ENCODE measurements at regions not wholly inside any gene's neighbourhood (a gene's known extent, or its start where the extent isn't known, plus 50 kb on each side); places are given as distances from the start of the nearest gene placed in this dataset.
"Not testable (repeated sequence)": the region's sequence is repeated elsewhere in the genome, so short reads cannot be mapped to it uniquely, and the experiment has no call there.

DNA sequence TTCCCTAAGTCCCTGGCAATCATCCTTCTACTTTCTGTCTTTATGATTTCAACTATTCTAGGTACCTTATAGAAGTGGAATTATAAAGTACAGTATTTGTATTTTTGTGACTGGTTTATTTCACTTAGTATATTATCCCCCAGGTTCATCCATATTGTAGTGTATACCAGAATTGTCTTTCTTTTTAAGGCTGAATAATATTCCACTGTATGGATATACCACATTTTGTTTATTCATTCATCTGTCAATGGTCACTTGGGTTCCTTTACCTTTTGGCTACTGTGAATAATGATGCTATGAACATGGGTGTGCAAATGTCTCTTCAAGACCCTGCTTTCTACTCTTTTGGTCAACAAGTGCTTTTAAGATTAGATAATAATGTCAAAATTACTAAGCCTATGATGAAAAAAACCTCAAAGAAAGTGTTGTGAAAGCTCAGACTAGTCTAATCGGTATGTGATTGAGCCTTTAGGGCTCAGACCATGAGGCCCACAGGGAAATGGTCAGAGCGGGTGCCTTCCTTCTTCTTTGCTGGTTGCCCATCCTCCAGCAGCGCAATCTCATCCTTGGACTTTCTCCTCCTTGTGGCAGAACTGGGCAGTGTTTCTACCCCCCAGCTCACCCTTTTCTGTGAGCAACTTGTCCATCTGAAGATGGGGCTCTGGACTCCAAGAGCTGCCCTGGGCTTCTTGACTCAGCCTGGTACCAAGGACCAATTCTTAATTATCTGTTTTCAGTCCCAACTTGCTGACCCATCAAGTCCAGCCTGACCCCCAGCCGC lies 105.4 kb downstream of the TTC8 start:
- no peak for DNase-seq (ENCODE audit: low read depth in 3 of 3)

DNA sequence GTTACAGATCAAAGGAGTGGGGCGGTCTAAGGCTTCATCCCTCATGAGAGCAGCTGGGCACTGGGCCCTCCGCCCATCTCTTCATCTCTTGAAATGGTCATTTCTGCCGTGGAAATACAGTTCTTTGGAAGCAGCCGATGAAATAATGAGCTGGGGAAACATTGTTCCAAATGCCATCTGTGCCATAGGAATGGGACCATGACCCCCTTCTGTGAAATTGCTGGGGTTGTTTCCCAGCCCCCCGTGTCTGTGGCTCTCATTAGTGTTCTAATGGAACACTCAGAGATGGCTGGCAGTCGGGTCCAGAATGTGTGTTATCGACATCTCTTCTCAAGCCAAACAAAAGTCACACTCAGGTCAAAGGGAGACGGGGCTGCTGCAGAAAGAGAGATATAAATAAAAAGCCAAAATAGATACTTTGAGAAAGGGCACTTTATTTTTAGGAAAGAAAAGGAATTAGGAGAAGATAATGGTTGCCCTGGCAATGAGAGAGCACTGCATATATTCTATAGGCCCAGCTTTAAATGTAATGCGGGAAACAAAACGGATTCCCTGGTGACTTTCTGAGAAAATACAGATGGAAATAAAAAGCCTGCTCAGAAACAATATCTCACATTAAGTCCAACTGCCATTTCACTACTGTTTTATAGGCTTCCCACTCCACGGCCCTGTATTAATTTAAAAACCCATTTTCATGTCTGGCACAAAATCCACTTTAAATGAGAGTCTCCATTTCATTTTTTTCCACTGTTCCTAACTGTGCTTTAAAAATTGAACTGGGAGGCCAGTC lies 107.1 kb downstream of the TTC8 start:
- no peak for DNase-seq (ENCODE audit: low read depth in 3 of 3)

DNA sequence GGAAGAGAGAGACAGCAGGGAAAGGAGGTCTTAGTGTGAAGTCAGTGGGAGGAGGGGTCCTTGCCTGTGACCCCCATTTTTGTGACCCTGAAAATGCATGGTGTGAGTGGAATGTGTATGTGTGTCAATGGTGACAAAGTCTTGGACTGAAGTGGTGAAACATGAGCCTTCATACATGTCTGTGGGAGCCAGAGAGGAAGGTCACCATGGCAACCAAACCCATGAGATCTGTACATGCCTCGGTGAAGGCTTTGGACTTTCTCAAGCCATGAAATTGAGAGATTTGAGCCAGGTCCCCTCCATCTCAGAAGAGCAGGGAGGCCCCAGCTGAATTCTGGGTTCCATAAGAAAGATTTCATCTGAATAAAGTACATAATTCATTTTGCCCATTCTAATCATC lies 108.7 kb downstream of the TTC8 start:
- DNase-seq (ENCODE audit: low read depth in 3 of 3): no peak

DNA sequence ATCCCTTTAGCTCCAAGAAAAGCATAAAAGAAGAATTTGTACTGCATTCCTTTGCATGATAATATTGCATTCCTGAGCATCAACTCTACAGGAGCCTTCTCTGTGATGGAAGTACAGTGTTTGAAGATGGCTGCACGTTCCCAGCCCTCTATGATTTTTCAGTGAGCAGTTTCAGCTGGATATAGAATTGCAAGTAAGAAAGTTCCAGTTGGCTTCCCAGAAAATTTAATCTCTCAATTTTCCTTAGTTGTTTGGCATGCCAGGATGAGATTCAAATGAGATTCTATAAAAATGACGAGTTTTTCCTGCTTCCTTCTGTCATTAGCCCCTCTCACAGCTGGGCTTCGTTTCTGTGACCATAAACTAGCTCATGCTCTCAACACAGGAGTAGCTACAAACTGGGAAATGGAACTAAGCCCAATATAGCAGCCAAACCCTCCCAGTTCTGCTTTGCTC lies 109.9 kb downstream of the TTC8 start:
- no peak for DNase-seq (ENCODE audit: low read depth in 3 of 3)

DNA sequence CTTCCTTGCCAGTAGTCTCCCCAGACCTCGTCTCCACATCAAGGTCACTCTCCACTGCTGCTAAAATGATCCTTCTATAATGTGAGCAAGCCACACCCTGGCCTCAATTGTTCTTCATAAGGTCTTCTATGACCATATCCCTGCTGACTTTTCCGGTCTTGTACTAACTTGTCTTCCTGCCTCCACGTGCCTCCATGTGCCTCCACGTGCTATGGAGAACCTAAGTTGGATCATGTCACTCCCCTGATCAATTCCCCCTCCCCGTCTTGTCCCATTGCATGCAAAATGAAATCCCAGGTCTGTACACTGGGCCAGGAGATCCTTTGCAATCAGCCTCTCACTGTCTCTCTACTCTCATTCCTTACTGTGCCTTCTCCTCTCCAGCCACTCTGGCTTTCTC lies 110.6 kb downstream of the TTC8 start:
- DNase-seq (ENCODE audit: low read depth in 3 of 3): no peak

DNA sequence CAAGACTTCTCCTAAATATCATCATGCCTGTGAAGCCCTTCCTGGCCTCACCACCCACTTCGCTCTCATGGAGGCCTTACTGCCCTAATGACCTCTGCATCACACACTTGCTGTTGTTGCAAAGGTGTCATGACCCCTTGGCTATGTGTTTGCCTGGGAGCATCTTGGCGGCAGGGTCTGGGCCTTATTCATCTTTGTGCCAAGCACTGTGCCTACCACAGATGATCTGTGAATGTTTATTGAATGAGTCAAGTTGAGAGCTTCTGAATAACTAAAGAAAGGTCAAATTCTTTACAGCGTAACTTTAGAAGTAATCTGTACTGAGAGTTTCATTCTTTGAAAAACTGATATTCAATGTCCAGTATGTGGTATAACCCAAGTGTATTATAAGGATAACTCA lies 113.3 kb downstream of the TTC8 start:
- no peak for DNase-seq (ENCODE audit: low read depth in 3 of 3)

DNA sequence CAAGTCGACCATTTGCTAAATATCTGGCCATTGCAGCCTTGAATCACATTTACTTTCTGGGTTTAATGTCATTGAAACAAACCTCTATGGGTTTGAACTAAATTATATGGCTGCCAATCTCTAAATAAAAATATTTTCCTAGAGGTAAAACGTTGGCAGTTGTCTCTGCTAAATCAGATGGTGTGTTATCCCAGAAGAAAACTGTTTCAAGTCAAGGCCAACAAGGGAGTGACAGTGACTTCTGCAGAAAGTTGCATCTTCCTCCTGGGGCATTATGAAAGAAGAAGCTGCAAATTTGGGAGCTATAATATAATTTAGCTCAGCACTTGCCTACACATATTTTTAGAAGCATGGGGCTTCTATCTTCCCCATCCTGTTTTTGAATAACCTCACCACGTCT lies 116.2 kb downstream of the TTC8 start:
- DNase-seq (ENCODE audit: low read depth in 3 of 3): no peak

DNA sequence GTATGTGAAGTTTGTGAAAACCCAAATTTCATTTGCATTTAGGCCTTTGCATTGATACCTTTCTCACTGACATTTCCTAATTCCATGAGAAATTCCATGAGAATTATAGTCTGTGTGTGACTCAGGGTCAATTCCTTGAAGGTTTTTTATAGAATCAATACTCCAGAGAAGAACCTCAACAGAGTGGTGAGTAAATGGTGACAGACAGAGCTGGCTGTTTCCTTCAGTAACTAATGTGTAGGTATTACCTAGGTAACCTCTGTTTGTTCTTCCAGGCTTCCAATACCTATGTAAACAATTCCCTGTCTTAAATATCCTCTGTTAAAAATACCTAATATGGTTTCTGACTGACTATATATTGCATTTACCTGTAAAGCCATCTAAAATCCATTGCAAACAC lies 117.0 kb downstream of the TTC8 start:
- no peak for DNase-seq (ENCODE audit: low read depth in 3 of 3)

DNA sequence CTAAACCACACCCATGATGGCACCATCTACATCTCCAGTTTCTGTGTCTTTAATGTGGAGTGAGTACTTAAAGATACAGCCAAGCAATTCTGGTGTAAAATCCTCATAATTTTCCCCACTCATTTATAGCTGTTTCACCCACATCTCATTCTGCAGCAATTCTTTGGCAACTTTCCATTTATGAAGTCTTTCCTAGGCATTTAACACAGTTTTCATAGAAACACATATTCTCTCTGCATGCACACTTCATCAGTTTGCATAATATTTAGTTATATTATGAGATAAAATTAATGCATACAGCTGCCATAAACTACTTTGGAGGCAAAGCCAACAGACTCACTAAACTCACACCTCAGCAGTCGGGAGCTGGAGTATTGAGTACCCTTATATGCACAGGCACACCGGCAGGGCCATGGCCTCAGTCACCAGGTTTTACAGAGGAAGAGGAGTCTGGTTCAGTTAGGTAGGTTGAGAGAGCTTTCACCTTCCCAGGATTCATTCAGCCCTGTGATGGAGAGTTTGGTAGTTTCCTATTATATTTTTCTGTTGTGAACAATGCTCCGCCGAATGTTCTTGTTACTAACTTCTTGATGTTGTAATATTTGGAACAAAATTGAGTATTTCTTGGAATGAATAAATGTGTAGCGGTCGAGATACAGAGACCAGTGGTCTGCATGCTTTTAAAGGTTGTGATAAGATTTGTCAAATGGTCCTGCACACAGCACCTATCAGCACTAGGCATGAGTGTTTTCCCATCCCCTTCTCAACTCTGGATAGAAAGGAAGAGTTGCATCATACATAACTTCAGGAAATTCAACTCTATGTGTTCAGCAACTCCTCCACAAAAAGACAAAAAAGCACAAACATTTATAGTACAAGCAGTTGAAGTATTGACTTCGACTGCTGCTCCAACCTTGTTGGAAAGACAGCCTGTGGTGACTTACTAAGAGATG lies 123.5 kb downstream of the TTC8 start:
- no peak for DNase-seq (ENCODE audit: low read depth in 3 of 3)

DNA sequence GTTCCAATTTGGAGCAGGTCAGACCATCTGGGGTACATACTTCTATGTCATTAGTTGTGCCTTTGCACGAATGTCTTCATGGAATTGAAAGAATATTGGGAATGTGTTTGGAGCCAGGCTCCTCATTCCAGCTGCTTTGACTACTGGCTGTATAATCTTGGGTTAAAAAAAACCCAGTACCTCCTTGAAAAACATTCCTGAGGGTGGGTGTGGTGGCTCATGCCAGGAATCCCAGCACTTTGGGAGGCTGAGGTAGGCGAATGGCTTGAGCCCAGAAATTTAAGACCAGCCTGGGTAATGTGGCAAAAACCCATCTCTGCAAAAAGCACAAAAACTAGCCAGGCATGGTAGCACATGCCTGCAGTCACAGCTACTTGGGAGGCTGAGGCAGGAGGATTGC lies 125.6 kb downstream of the TTC8 start:
- no peak for DNase-seq (ENCODE audit: low read depth in 3 of 3)

DNA sequence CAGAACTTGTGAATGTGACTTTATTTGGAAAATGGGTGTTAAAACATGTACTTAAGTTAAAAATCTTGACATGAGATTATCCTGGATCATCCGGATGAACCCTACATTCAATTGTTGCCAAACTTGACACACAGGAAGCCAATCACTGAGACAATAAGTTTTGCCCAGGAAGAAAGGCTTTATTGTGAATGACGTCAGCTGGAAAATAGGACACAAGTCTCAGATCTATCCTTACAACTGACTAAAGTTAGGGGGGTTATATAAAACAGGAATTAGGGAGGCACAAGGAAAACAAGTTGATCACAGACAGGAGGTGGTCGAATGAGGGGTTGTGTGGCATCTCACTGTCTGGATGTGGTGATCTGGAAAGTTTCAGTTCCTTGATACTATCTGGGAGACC lies 126.9 kb downstream of the TTC8 start:
- no peak for DNase-seq (ENCODE audit: low read depth in 3 of 3)

DNA sequence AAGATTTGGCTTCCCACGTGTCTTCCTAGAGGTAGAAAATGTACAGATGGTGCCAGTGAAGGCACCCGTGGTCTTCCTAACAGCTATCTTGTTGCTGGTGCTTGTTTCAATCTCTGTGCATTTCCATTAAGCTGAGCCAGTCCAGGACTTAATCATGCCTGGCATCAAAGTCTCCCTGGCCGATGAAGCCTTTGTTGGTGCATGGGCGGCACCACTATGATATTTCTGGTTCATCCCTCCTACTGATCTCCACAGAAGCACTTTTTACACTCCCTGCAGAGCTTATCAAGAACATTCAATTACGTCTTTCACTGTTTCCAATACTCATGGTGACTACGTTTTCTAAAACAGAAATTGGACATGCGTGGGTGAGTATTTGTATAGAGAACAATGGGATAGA lies 128.4 kb downstream of the TTC8 start:
- DNase-seq (ENCODE audit: low read depth in 3 of 3): no peak

DNA sequence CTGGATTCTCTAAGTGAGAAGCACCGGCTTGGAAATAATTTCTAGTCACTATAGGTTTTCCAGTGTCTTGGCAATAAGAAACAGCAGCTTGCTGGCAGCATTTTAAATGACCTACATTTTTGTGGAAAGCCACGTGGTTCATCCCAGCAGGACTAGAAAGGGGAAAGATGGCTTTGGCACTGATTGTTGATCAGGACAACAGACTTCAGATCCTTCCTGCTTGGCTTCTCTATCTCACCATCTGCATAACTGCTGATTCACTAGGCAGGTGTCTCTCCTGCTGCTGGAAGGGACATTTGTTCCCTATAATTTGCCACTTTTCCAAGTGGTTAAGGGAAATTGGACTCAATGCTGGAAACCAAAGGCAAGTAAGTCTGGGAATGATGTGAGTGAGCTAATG lies 131.0 kb downstream of the TTC8 start:
- DNase-seq (ENCODE audit: low read depth in 3 of 3): no peak

DNA sequence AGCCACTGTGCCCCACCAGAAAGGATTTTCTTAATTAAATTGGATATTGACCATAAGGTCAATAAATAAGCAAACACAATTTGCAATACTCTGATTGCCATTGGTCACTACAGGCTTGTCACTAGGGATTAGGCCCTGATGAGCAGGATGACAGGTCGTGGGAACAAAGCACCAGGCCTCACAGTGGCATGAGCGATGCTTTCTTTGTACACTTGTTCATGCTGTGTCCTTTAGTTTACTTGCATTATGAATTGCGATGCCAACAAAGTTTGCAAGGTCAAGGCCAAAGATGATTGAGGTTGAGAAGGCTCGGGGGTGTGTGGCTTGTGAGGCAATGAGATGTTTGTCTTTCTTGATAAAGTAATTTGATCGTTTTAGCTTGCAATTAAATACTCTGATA lies 136.0 kb downstream of the TTC8 start:
- no peak for DNase-seq (ENCODE audit: low read depth in 3 of 3)

DNA sequence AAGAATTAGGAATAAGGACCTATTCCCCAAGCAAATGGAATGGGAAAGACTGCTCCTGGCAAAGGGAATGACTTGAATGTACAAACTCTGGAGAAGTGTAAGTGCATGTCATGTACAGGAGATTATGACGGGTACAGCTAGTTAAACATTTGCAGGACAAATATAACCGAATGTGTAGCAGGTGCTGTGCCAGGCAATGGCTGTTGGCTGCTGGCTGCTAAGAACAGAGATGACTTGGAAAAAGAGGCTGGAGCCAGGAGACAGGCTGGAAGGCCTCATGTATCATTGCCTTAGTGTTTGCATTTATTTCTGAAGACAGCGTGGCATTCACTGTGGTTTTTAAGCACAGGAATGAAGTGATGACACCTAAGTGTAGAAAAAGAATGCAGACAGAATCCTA lies 136.8 kb downstream of the TTC8 start:
- no peak for DNase-seq (ENCODE audit: low read depth in 3 of 3)

DNA sequence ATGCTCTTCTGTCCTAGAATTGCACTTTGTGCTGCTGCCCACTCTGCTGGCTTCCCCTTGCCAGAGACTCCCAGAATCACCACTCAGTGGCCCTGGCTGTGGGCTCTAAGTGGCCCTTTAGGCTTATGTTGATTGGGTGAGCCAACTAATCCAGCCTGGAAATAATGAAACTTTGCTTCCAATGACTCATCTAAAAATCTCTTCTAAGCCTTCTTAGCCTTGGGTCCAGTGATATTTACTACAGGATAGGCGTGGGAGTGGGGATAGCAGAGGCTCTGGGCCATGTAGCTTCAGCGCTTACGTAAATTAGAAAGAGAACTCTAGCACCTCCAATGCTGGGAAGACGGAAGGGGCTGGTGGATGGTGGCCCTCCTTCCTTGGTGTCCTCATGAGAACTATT lies 137.9 kb downstream of the TTC8 start:
- no peak for DNase-seq (ENCODE audit: low read depth in 3 of 3)

DNA sequence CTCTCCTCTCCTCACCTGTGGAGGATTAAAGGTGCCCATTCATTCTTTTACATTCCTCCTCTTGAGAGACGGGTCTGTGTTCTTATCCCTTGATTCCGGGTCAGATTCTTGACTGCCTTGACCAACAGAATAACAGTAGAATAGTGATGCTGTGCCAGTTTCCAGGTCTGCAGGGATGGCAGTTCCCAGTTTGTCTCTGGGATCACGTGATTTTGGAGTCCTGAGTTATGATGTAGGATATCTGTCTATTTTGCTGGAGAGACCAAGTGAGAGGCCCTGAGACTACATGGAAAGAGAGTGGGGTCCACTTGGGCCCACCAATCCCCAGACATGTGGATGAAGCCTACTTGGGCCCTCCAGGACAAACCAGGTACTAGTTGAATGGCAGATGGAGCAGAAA lies 142.8 kb downstream of the TTC8 start:
- DNase-seq (ENCODE audit: low read depth in 3 of 3): no peak

DNA sequence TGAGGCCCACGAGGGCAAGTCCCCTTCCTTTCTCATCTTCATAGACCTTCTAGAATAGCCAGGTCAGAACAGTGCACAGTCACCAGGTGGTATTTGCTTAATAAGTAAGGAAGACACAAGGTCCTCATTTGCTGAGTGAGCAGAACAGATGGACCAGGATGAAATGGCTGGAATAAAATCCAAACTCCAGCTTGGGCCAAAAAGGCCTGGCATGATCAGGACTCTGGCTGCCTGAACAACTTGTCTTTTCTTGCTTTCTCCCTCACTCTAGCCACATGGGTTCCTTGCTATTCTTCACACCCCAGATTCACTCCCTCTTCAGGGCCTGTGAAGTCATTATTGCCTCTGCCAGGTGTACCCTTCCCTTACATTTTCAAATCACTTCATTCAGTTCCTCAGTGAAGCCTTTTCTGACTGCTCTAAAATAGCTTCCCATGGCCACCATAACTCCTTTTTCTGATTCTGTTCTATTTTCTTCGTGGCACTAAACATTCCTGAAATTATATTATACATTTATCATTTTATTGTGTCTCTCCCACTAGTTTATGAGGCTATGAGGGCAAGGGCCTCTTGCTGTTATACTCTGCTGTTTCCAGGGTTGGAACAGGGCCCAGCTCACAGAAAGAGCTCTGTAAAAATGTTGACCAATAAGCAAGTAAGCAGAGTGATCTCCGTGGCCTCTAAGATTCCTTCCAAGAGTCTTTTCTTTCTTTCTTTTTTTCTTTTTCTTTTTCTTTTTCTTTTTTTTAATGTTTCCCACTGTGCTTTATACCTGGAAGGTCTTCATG lies 150.8 kb downstream of the TTC8 start:
- DNase-seq (ENCODE audit: low read depth in 3 of 3): no peak

DNA sequence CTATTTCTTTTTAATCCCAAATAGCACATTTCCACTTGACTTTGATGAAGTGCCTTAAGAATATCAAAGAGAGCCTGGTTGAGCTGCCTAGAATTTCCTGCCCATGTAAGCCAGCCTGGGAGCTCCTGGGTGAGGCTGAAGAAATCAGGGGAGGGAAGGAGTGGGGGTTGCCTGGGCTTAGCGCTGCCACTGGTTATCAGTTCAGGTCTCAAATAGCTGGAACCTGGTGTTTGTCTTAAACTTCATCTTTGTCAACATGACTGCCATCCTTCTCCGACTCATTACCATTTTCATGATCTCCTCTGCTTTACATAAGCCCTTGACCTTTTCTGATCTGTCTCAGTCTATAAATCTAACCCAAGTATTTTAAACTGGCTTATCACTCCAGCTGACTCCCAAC lies 151.5 kb downstream of the TTC8 start:
- no peak for DNase-seq (ENCODE audit: low read depth in 3 of 3)

DNA sequence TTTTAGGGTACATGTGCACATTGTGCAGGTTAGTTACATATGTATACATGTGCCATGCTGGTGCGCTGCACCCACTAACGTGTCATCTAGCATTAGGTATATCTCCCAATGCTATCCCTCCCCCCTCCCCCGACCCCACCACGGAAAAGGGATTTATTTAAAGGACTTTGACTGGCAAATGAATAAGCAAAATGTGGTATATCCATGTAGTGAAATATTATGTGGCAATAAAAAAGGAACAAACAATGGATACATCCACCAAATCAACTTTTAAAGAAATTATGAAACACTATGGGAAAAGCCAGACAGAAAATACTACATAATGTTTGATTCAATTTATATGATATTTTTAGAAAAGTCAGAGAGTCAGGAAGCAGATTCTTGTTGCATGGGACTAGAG lies 156.5 kb downstream of the TTC8 start:
- DNase-seq (ENCODE audit: low read depth in 3 of 3): not testable (repeated sequence)

DNA sequence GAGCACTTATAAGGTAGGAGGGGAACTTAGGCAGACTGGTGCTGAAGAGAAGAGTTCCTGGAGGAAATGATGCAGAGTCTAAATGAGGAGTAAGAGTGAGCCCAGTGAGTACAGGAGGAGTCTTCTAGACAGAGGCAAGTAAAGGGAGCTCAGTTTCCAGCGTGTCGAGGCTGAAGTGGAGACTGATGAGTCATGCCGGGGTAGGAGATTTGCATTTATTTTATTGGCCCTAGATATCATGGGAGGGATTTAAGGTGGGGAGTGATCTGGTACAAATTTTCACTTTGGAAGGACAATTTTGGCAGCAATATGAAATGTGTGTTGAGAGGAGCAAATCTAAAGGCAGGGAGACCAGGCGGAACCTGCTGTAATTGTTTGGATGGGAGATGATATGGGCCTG lies 157.5 kb downstream of the TTC8 start:
- no peak for DNase-seq (ENCODE audit: low read depth in 3 of 3)

Measured in stimulated activated CD4-positive, alpha-beta T cell treated with anti-CD3 and anti-CD28 coated beads, TNF-alpha, amount 100 ng/mL, for 48 hours (primary cell).